ENCODE measurements at regions not wholly inside any gene's neighbourhood (a gene's known extent, or its start where the extent isn't known, plus 50 kb on each side); places are given as distances from the start of the nearest gene placed in this dataset.

DNA sequence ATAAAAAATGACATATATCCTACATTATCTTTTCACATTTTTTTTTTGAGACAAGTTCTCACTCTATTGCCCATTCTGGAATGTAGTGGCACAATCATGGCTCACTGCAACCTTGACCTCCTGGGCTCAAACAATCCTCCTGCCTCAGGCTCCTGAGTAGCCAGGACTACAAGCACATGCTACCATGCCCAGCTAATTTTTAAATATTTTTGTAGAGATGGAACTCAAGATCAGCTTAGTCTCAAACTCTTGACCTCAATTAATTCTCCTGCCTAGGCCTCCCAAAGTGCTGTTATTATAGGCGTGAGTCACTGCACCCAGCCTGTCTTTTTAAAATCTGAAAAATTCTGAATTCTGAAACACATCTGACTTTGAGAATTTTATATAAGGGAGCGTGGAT lies 241.9 kb upstream of the DCN start:
- in situ Hi-C loops (cut with MboI; ENCODE audit: low sequenced_read_pairs): no loop called here

DNA sequence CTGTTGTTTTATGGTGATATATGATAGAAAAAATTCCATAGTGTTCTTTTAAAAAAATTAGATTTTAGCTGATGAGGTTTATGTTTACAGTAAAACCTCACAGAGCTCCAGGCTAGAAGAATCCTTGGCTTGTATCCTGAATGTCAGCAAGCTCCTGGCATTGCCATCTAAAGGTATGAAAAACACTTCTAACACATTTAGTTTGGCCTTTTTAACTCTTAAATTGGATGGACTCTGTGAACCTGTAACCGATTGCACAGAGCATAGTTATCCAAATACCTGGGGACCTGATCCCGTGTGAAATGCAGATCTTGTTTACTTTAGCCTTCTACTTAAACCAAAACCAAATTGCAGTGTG lies 241.1 kb upstream of the DCN start:
- in situ Hi-C loops (cut with MboI; ENCODE audit: low sequenced_read_pairs): no loop called here

DNA sequence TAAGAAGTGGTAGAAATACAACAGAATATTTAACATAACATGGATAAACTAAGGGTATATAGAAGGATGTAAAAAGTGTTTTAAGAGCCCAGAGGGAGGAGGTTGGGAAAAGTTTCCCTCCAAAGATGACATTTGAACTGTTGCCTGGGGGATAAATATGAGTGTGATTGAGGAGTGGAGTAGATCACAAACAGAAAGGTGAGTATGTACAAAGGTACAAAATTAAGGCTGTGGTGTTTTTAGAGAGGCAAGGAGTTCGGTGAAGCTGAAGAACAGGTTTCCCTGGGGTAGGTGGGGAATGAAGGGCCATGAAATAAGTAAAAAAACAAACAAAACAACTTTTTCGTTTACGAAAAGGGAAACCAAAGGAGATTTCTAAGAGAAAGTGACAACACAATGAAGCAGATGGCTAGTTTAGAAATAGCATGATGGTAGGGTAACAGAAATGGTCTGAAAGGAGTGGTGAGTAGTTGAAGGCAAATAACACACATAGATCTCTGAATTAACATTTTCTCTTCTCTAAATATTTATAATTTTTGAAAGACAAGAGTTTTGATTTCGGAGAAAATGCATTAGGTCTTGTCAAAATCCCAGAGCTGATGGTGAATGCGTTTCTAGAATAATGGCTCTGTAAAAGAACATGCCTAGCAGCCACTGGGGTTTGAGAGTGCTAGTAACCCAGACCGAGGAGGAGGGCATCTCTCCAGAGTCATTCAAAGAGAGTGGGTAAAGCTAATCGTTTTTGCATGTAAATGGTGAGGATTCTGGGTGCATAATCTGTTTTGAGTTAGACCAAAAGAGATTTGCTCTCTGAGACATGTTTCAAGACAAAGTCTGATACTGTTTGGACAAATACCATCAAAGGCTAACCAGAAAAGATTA lies 240.4 kb upstream of the DCN start:
- in situ Hi-C loops (cut with MboI; ENCODE audit: low sequenced_read_pairs): no loop called here

DNA sequence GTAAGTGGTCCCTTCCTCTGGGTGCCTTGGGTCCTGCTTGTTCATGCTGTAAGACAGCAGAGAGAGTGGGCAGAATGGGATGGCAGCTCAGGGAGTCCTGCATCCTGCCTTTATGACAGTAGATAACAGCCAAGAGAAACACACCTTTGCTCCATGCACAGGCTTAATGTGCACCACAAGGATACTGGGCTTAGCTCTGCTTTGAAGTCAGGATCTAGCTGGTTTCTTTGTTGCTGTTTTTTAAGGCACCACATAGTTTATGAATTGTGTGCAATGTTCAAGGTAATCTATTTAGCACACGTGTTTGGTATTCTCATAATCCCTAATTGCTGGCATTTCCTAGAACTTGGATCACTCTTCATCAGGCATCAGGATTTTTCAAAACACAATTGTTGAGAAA lies 239.5 kb upstream of the DCN start:
- in situ Hi-C loops (cut with MboI; ENCODE audit: low sequenced_read_pairs): no loop called here

DNA sequence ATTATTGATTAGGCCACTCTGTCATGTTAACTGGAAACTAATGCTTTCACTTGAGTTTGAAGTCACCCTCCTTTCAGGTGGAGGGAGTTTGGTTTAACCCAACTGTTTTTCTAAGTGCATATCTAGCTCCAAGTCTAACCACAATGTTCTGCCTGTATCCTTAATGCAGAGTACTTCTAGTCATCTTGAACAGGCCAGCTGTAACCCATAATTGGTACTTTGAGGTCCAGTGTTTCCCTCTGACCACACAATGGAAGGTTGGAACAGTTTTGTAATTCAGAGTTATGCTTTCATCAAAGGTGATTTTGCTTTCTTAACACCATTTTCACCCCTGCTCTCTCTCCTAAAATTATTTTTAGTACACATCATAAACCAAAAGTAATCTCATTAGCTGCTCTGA lies 237.2 kb upstream of the DCN start:
- in situ Hi-C loops (cut with MboI; ENCODE audit: low sequenced_read_pairs): no loop called here

DNA sequence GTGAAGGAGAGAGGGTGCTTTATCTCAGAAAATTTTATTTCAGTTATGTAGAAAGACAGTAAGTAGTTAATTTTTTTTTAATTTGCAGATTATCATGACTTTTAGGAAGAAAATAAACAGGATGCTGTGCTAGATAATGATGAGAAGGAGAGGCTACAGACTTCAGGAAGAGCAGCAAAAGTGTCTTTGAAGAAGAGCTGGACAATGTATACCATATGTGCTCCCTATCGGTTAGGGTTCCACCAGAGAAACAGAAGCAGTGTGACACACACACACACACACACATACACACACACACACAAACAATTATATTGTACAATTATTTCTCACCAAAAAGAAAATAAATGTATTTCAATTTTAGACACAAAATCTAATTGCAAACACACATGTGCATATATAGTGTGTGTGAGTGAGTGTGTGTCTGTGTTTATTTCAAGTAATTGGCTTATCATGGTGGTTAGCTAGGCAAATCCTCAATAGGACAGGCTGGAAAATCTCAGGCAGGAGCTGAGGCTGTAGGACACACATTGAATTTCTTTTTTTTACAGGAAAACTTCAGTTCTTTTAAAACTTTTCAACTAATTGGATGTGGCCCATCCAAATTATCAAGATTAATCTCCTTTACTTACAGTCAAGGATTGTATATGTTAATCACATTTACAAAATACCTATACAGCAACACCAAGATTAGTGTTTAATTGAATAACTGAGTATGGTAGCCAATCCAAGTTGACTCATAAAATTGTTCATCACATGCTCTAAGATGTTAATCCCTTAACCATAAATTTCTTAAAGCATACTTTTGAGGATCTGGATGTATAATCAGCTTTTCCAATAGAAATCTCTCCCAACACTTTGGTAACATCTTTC lies 235.8 kb upstream of the DCN start:
- in situ Hi-C loops (cut with MboI; ENCODE audit: low sequenced_read_pairs): no loop called here

DNA sequence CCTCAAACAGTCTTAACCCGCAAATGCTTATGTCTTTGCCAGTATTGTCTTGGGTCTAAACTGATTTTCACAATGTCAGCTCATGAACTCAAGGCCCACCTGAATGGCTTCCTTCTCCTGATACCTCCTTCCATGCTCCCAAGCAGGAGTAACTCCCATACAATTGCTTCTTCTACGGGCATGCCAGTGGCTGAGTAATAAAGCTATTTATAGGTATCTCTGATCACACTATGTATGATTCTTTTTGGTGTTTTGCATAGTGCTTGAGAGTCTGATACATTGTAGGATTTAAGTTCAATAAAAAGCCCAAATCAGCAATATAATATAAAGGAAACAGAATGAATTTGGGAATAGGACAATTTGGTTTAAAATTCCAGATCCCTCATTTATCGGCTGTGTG lies 235.0 kb upstream of the DCN start:
- in situ Hi-C loops (cut with MboI; ENCODE audit: low sequenced_read_pairs): no loop called here

DNA sequence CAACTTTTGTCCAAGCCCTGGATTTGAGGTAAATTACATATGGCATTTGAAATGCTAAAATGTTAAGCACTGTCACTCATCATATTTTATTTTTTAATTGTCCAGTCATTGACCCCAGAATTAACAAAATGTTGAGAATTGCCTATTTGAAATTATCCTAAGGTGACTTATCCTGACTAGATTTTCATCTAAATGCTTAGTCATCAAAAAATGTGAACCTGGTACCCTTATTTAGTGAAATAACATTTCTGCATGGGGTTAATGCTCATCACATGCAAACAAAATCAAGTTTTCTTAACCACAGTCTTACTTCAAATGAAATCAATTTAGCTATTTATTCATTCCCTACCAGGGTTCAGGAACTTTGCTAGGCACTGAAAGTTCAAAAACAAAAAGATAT lies 232.0 kb upstream of the DCN start:
- in situ Hi-C loops (cut with MboI; ENCODE audit: low sequenced_read_pairs): no loop called here

DNA sequence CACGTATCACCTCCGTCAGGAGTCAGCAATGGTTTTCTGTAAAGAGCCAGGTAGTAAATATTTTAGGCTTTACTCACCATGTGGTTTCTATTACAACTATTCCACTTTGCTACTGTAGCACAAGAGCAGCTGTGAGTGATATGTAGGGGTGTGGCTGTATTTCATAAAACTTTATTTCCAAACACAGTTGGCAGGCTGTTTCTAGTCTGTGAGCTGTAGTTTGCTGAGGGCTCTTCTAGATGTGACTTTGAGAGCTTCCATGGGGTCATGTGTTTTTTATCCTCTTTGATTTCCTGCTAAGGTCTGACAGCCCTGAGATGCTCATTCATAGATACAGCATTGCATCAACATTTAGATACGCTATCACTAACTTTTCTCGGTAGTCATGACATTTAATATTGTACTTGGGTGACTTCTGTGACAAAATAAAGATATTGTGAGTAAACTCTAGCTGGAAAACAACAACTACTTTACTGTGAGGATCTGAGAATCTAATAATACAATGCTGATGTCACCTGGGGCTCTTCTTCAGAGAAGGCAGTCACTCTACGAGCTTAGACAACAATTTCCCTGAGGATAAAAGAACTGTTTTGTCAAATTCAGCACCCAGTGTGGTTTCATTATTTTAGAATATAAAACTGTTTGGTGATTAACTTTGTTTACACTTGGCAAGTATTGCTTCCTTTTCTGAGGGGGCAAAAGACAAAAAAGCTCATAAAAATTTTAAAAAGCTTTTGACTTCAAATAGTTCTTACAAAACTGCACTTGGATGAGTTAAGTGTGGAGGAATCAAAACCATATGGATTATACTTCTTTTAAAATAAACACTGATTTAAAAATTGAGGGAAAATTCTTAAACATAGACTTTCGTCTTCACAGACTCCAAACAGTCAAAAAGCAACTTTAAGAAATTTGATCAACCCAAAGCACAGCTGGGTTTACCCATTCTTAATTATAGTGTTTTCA lies 231.2 kb upstream of the DCN start:
- in situ Hi-C loops (cut with MboI; ENCODE audit: low sequenced_read_pairs): no loop called here

DNA sequence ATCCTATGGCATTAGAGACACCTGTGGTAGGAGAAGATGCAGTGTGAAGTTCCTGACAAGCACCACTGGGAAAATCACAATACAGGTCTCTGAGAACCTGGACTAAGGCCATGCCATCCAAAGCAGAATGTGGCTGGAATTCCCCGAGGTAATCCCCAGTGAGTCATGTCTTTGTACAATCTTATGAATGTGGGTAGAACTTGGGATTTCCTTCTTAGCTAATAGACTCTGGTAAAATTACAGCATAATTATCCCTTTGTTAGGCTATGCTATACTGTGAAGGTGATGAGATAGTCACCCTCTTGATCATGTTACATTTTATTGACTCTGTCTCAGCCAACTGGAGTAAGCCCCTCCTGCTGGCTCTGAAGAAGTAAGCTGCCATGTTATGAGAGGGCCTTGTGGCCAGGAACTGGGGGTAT lies 224.3 kb upstream of the DCN start:
- in situ Hi-C loops (cut with MboI; ENCODE audit: low sequenced_read_pairs): no loop called here

DNA sequence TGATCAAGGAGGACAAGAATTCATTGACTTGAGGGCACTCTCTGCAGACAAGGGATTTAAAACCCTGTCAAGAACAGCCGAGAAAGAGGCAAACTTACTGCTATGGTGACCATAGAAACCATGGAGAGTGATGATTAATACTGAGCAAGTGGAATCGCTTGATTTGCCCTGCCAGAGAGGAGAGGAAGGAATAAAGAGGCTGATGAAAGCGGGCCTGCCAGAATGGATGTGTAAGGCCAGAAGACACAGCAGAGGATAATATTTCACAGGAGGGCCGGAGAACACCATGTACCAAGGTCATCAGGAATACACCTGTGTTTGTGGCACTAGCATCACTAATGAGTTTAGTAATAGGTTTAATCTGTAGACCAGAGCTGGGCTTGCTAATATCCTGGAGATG lies 221.8 kb upstream of the DCN start:
- in situ Hi-C loops (cut with MboI; ENCODE audit: low sequenced_read_pairs): no loop called here

DNA sequence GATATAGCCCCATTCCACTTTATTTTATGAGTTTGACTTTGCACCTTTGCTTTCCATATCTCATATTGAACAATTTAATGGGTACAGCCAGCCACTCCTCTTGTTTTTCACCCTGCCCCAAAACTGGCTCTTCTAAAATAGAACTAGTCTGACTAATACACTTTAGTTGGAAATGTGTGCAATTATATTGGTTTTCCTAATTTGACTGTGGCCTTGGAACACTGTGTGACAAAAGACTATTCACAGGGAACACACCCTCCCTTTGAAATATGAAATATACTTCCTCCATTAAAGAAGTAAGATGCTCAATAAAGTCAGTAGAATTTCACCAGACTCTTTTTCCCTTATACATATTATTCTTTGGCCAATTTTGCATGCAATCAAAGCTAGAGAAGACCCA lies 218.6 kb upstream of the DCN start:
- in situ Hi-C loops (cut with MboI; ENCODE audit: low sequenced_read_pairs): no loop called here

DNA sequence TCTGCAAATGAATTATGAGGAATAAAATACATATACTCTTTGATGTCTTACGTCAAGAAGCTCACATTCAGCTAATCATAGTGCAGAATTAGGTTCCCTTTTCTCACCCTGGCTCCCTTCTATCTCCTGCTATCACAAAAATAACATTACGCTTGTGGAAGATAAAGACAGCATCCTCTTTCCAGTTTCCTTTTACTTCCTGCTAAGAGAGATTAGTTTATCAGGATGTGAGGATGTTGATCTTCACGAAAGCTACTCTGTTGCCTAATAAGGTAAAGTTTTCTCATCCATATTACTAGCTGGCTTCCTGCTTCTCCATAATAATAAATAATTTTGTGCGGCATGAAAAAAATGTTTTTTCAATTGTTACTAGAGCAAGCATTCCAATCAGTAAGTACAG lies 217.7 kb upstream of the DCN start:
- in situ Hi-C loops (cut with MboI; ENCODE audit: low sequenced_read_pairs): no loop called here

DNA sequence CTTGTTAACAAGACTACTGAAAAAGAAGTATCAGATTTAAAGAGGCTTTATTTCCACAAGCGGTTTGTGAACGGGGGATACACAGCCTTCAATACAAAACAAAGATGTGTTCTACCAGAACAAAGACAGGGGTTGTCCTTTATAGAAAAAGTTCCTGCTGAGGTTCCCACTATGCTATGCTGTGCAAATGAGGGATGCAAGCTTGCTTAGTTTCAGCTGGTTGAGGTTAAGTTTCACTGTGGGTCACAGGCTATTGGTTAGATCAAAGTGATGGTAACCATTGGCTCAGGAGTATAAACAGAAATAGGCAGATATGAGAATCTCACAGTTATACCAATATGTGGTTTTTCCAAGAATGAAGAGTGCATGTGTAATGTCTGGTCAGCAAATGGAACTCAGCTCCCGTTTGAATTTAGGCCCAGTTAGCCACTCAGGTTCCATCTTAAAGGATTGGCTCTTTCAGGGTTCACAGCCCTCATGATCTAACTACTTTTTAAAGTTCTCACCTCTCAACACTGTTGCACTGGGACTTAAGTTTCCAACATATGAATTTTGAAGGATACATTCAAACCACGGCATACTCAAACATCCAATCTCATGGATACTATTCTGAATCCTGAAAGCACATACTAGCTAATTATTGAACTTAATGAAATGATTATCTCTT lies 215.4 kb upstream of the DCN start:
- in situ Hi-C loops (cut with MboI; ENCODE audit: low sequenced_read_pairs): loop anchor here (25.0 kb wide), 1 partner anchor 1239 kb away; no protein-coding TSS in a partner anchor

DNA sequence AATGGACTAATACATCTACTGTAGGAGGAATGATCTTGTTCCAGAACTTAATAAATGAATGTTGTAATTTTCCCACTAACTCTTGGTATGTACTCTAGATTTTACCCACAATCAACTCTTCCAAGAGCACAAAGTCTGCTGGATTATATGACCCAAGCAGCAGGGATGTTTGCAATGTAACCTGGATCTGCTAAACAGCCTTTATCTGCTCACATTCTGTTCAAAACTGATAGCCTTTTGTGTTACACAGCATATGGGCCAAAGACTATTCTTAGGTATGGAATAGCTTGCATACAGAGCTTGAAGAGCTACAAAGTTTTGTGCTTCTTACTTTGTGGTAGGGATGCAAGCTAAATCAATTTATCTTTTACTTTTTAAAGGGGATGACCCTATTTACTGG lies 213.7 kb upstream of the DCN start:
- in situ Hi-C loops (cut with MboI; ENCODE audit: low sequenced_read_pairs): loop anchor here (25.0 kb wide), 1 partner anchor 1241 kb away; no protein-coding TSS in a partner anchor

DNA sequence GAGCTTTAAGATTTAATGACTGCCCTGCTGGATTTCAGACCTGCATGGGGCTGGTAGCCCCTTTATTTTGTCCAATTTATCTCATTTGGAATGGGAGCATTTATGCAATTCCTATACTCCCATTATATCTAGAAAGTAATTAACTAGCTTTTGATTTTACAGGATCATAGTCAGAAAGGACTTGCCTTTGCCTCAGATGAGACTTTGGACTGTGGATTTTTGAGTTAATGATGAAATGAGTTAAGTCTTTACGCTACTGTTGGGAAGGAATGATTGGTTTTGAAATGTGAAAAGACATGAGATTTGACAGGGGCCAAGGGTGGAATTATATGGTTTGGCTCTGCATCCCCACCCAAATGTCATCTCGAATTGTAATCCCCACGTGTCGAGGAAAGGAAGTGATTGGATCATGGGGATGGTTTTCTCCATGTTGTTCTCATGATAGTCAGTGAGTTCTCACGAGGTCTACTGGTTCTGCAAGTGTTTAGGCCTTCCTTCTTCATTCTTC lies 213.1 kb upstream of the DCN start:
- in situ Hi-C loops (cut with MboI; ENCODE audit: low sequenced_read_pairs): loop anchor here (25.0 kb wide), 1 partner anchor 1242 kb away; no protein-coding TSS in a partner anchor

DNA sequence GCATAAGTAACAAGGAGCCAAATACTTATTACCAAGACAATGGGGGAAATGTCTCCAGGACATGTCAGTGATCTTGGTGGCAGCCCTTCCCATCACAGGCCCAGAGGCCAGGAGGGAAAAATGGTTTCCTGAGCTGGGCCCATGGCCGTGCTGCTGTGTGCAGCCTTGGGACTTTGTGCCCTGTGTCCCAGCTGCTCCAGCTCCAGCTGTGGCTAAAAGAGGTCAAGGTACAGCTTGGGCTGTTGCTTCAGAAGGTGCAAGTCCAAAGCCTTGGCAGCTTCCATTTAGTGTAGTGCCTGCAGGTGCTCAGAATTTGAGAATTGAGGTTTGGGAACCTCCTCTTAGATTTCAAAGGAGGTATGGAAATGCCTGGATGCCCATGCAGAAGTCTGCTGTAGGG lies 212.3 kb upstream of the DCN start:
- in situ Hi-C loops (cut with MboI; ENCODE audit: low sequenced_read_pairs): loop anchor here (25.0 kb wide), 1 partner anchor 1242 kb away; no protein-coding TSS in a partner anchor

DNA sequence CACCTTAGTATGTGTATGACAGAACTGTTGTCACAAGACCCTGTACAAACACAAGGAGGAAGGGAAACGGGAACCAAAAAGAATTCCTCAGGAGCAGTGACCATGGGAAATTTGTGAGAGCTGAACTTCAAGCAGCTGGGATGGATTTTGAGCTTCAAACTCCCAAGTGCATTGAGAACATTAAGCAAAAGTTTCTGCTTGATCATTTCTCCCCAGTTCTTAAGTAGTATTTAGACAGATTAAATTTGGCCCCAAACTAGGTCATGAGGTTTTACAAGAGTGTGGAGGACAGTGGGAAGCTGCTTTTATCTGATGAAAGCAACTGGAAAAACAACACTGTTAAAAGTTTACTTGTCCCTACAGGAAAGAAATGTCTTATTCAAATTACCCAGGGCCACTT lies 206.0 kb upstream of the DCN start:
- in situ Hi-C loops (cut with MboI; ENCODE audit: low sequenced_read_pairs): loop anchor here (25.0 kb wide), 1 partner anchor 1249 kb away; no protein-coding TSS in a partner anchor

DNA sequence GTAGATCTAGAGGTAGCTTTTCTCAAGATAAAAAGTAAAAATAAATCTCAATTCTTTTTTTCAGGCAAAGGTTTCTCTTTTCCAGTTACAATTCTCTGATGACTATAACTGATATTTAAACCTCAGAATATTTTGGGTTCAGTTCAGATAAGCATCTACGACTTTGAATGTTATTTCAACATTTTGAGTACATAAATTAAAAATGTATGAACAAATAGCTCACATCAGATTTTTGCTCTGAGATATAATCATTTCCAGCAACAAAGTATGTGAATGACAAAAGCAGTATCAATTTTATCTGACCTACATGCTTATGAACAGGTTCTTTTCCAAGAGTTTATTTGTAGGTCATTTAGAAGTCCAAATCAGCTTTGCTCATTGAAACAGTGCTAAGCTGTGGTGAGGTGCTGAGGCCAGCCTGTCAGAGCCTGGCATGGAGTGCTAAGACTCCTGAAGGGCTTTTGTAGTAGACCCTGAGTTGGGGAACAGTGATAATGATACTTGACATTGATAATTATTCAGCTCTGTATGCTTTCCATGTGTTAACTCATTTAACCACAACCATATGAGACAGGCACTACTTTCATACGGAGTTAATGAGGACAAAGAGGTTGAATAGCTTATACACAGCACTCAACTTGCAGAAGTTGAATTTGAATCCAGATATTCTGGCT lies 205.0 kb upstream of the DCN start:
- in situ Hi-C loops (cut with MboI; ENCODE audit: low sequenced_read_pairs): loop anchor here (25.0 kb wide), 1 partner anchor 1250 kb away; no protein-coding TSS in a partner anchor

Data from HL-60/S4 (cell line).